DND-41 (cell line): ENCODE measurements at regions not wholly inside any gene's neighbourhood (a gene's known extent, or its start where the extent isn't known, plus 50 kb on each side); places are given as distances from the start of the nearest gene placed in this dataset.

Experiments used
- ATAC-seq: fragments of 200-7000 bp; cut with Tn5 transposase; 3 replicates; pipeline ENCODE4 v1.9.1; 2021; ENCODE audit warnings: low read depth; ENCODE audit not compliant: insufficient read depth
- DNase-seq: peaks from one replicate; pipeline ENCODE4 v3.0.0-alpha.2; 2020
- H2AFZ ChIP-seq: 2 replicates; pipeline ENCODE4 v1.6.0; 2012; ENCODE audit warnings: low read depth, low read length
- H3K27ac ChIP-seq: 2 replicates; pipeline ENCODE4 v1.5.1; 2012; ENCODE audit warnings: low read length, inconsistent platforms
- H3K27me3 ChIP-seq: fragments of 200-600 bp; sonication (generic); 2 replicates; pipeline ENCODE4 v1.6.0; 2012; ENCODE audit warnings: low read length, mild to moderate bottlenecking, inconsistent platforms; ENCODE audit not compliant: insufficient read depth, poor library complexity
- H3K36me3 ChIP-seq: 2 replicates; pipeline ENCODE4 v1.5.1; 2012; ENCODE audit warnings: low read length, inconsistent platforms; ENCODE audit not compliant: insufficient read depth
- H3K4me1 ChIP-seq: 2 replicates; pipeline ENCODE4 v1.5.1; 2012; ENCODE audit warnings: mild to moderate bottlenecking, low read length; ENCODE audit not compliant: insufficient read depth
- H3K4me2 ChIP-seq: 2 replicates; pipeline ENCODE4 v1.6.0; 2012; ENCODE audit warnings: mild to moderate bottlenecking, moderate library complexity, low read length, inconsistent platforms; ENCODE audit not compliant: insufficient read depth
- H3K4me3 ChIP-seq, 2 experiments: fragments of 200-600 bp in 1 of 2; shearing (Covaris generic) in 1 of 2; 2 replicates each; pipeline ENCODE4 v1.5.1; 2012 to 2016; ENCODE audit warnings: inconsistent platforms in 2 of 2, low read length in 2 of 2, mild to moderate bottlenecking in 2 of 2, low read depth in 1 of 2, moderate library complexity in 1 of 2
- H3K79me2 ChIP-seq: 2 replicates; pipeline ENCODE4 v1.6.0; 2012; ENCODE audit warnings: low read length, inconsistent platforms; ENCODE audit not compliant: insufficient read depth
- H3K9ac ChIP-seq: 2 replicates; pipeline ENCODE4 v1.6.0; 2012; ENCODE audit warnings: low read depth, mild to moderate bottlenecking, inconsistent platforms, low read length, moderate library complexity
- H3K9me3 ChIP-seq: 2 replicates; pipeline ENCODE4 v1.5.1; 2012; ENCODE audit warnings: low read length, moderate library complexity, mild to moderate bottlenecking, inconsistent platforms; ENCODE audit not compliant: insufficient read depth, severe bottlenecking
- H4K20me1 ChIP-seq: 2 replicates; pipeline ENCODE4 v1.6.0; 2012; ENCODE audit warnings: low read length; ENCODE audit not compliant: insufficient read depth
- CTCF ChIP-seq: IDR thresholded peaks from 2 replicates; pipeline ENCODE4 v1.5.1; 2012; ENCODE audit warnings: borderline replicate concordance, low read length, moderate library complexity, mild to moderate bottlenecking; ENCODE audit not compliant: poor library complexity, severe bottlenecking; ENCODE audit errors: extremely low read depth
- EZH2 ChIP-seq: IDR thresholded peaks from 3 replicates; pipeline ENCODE4 v1.6.1; 2012; ENCODE audit warnings: borderline replicate concordance, low read depth, mild to moderate bottlenecking, moderate library complexity, low read length, inconsistent platforms; ENCODE audit not compliant: severe bottlenecking

GRCh38 chr6:2611092-2611491 is 139.6 kb downstream of the MYLK4 start:
- ATAC-seq (no peak), DNase-seq (no peak)
- Histone ChIP-seq H3K79me2 (no peaks in the 10 kb centered on the region), H3K9ac (no peak overlapping the region), H3K4me1 (no peaks in the 10 kb centered on the region), H4K20me1 (no peaks in the 10 kb centered on the region), H3K27me3 (peaks cover 11% of the 10 kb centered on the region), H3K36me3 (no peaks in the 10 kb centered on the region), H3K27ac (no peak overlapping the region), H3K9me3 (no peaks in the 10 kb centered on the region), H3K4me2 (no peak overlapping the region), H2AFZ (no peak overlapping the region), H3K4me3 (no peak overlapping the region)
- TF ChIP-seq EZH2 (no peak), CTCF (no peak)

DNA sequence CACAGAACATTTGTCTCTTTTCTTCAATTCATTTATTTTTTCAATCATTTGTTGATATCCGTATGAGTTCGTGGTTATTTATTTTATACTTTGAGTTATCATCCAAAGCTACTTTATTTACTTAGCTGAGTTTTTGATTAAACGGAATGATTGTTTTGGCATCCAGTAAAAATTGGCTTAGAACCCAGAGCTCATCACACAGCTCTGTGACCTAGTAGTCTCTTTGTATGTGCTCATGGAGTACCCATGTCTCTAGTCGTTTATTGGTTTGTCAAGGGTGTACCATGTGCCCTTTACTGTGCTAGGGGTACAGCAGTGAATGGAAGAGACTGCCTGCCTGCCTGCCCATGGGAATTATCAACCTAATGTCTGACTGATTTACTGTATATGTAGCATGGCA is 142.2 kb downstream of the MYLK4 start:
- DNase-seq (no peak), ATAC-seq (no peak)
- no peak overlapping the region for H3K4me3 ChIP-seq
- no peaks in the 10 kb centered on the region for H4K20me1 ChIP-seq
- H3K27ac ChIP-seq, result no peak overlapping the region
- no peak overlapping the region for H3K9ac ChIP-seq
- no peak for TF ChIP-seq CTCF
- no peak for TF ChIP-seq EZH2
- H3K79me2 ChIP-seq, result no peaks in the 10 kb centered on the region
- no peaks in the 10 kb centered on the region for H3K9me3 ChIP-seq
- no peaks in the 10 kb centered on the region for H3K36me3 ChIP-seq
- H3K4me1 ChIP-seq, result no peaks in the 10 kb centered on the region
- no peak overlapping the region for H2AFZ ChIP-seq
- H3K4me2 ChIP-seq, result no peak overlapping the region
- peaks cover 11% of the 10 kb centered on the region for H3K27me3 ChIP-seq

DNA sequence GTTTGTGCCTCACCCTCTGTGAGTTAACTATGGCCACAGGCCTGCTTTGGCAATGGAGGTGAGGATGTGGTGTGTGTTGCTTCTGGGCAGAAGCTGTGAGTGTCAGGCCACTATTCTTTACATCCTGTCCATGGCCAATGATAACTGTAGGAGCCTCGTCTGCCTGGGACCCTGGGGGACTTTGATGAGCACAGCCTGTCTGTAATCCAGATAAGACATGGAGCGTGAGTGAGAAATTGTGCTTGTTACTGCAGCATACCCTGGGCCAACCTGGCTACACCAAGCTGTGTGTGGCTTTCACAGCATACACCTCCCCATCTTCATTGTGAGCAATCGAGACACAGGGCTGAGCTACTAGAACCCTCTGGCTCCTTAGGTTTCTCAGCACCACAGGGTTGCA is 150.4 kb downstream of the MYLK4 start:
- Histone ChIP-seq H4K20me1 (no peaks in the 10 kb centered on the region), H3K9ac (no peak overlapping the region), H3K27ac (no peak overlapping the region), H3K27me3 (peaks cover 5% of the 10 kb centered on the region), H3K4me3 (no peak overlapping the region), H3K4me1 (peaks cover 2% of the 10 kb centered on the region; the same call in 1 of the 2 replicates), H3K4me2 (no peak overlapping the region), H3K9me3 (no peaks in the 10 kb centered on the region), H3K79me2 (no peaks in the 10 kb centered on the region), H2AFZ (no peak overlapping the region), H3K36me3 (no peaks in the 10 kb centered on the region)
- DNase-seq (no peak), ATAC-seq (no peak)
- no peak for TF ChIP-seq EZH2
- TF ChIP-seq CTCF, result no peak

GRCh38 chr6:2599817-2600216 is 150.9 kb downstream of the MYLK4 start:
- TF ChIP-seq CTCF, result no peak
- TF ChIP-seq EZH2, result no peak
- no peaks in the 10 kb centered on the region for H3K36me3 ChIP-seq
- no peak overlapping the region for H3K9ac ChIP-seq
- H3K4me3 ChIP-seq, result no peak overlapping the region
- ATAC-seq, result no peak
- no peak overlapping the region for H2AFZ ChIP-seq
- no peaks in the 10 kb centered on the region for H4K20me1 ChIP-seq
- H3K9me3 ChIP-seq, result no peaks in the 10 kb centered on the region
- peaks cover 2% of the 10 kb centered on the region; the same call in 1 of the 2 replicates for H3K4me1 ChIP-seq
- H3K27me3 ChIP-seq, result peaks cover 5% of the 10 kb centered on the region
- no peak overlapping the region for H3K4me2 ChIP-seq
- no peaks in the 10 kb centered on the region for H3K79me2 ChIP-seq
- no peak for DNase-seq
- H3K27ac ChIP-seq, result no peak overlapping the region
